ENCODE measurements at regions not wholly inside any gene's neighbourhood (a gene's known extent, or its start where the extent isn't known, plus 50 kb on each side); places are given as distances from the start of the nearest gene placed in this dataset.
"Not testable (repeated sequence)": the region's sequence is repeated elsewhere in the genome, so short reads cannot be mapped to it uniquely, and the experiment has no call there.

DNA sequence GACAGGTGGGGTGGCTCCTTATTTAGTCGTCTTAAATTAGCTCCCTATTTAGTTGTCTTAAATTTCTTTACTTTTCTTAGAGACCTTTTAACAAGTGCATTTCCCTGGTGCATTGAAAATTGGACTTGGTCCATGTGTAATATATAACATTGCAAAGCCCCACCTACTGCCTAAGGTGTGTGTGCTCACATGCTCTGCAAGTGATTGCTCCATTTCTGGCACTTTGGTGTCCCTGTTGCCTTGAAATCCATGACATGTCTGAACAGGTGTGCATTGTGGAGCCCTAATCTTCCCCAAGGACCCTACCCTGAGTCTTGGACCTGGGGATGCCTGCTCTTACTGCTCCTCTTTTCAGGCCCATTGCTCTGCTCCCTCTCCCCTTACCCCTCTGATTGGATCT is 80.2 kb downstream of the TRIM43 start:
- not testable (repeated sequence) for TF ChIP-seq EZH2 (IDR thresholded peaks at IDR 0.05); EZH2phosphoT487 (IDR thresholded peaks at IDR 0.05; ENCODE audit: borderline replicate concordance); TCF7L2 (IDR thresholded peaks at IDR 0.05; ENCODE audit: borderline replicate concordance, extremely low read depth, insufficient read depth, insufficient read length); POLR2AphosphoS5 (IDR thresholded peaks at IDR 0.05; ENCODE audit: low read depth, low read length); POLR2A (IDR thresholded peaks at IDR 0.05; ENCODE audit: borderline replicate concordance, extremely low read depth, insufficient read depth, insufficient read length); JUND (IDR thresholded peaks at IDR 0.05); RAD21 (IDR thresholded peaks at IDR 0.05; ENCODE audit: low read depth); ZFX (IDR thresholded peaks at IDR 0.05); REST (IDR thresholded peaks at IDR 0.05; ENCODE audit: low read depth); CEBPB (IDR thresholded peaks at IDR 0.05; ENCODE audit: low read depth)
- TF ChIP-seq, protein P1, sequence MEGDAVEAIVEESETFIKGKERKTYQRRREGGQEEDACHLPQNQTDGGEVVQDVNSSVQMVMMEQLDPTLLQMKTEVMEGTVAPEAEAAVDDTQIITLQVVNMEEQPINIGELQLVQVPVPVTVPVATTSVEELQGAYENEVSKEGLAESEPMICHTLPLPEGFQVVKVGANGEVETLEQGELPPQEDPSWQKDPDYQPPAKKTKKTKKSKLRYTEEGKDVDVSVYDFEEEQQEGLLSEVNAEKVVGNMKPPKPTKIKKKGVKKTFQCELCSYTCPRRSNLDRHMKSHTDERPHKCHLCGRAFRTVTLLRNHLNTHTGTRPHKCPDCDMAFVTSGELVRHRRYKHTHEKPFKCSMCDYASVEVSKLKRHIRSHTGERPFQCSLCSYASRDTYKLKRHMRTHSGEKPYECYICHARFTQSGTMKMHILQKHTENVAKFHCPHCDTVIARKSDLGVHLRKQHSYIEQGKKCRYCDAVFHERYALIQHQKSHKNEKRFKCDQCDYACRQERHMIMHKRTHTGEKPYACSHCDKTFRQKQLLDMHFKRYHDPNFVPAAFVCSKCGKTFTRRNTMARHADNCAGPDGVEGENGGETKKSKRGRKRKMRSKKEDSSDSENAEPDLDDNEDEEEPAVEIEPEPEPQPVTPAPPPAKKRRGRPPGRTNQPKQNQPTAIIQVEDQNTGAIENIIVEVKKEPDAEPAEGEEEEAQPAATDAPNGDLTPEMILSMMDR (IDR thresholded peaks at IDR 0.05 in 2 of 3, conservative IDR thresholded peaks at IDR 0.05 in 1 of 3; ENCODE audit: borderline replicate concordance in 1 of 3, insufficient read depth in 1 of 3, low read depth in 2 of 3, low read length in 2 of 3), result not testable (repeated sequence)
- TF ChIP-seq, protein P2, sequence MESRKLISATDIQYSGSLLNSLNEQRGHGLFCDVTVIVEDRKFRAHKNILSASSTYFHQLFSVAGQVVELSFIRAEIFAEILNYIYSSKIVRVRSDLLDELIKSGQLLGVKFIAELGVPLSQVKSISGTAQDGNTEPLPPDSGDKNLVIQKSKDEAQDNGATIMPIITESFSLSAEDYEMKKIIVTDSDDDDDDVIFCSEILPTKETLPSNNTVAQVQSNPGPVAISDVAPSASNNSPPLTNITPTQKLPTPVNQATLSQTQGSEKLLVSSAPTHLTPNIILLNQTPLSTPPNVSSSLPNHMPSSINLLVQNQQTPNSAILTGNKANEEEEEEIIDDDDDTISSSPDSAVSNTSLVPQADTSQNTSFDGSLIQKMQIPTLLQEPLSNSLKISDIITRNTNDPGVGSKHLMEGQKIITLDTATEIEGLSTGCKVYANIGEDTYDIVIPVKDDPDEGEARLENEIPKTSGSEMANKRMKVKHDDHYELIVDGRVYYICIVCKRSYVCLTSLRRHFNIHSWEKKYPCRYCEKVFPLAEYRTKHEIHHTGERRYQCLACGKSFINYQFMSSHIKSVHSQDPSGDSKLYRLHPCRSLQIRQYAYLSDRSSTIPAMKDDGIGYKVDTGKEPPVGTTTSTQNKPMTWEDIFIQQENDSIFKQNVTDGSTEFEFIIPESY (IDR thresholded peaks at IDR 0.05; ENCODE audit: extremely low read depth, insufficient replicate concordance, low read length), result not testable (repeated sequence)

Measured in HCT116 (cell line).